ENCODE measurements at regions not wholly inside any gene's neighbourhood (a gene's known extent, or its start where the extent isn't known, plus 50 kb on each side); places are given as distances from the start of the nearest gene placed in this dataset.
A peak's percentile ranks its signal among the peaks of the same experiment; 100 is the strongest.

- DNase-seq (ENCODE audit: extremely low read depth, insufficient read length), result no peak
- H3K4me3 ChIP-seq (replicated peaks; ENCODE audit: low read depth, low read length), result no peak overlapping the region
- no peak for TF ChIP-seq CTCF (IDR thresholded peaks at IDR 0.05; ENCODE audit: insufficient read depth, low read length, poor library complexity, severe bottlenecking)
Measured at GRCh38 chr18:76662626-76663025, 159.7 kb upstream of the ZNF236 start.

GRCh38 chr18:76660571-76661192, 161.7 kb upstream of the ZNF236 start:
- Histone ChIP-seq H3K36me3 (ENCODE audit: control insufficient read depth, insufficient read depth, low read length) (no peaks in the 10 kb centered on the region), H3K4me3 (replicated peaks; ENCODE audit: low read depth, low read length) (no peak overlapping the region), H3K27me3 (replicated peaks; ENCODE audit: control insufficient read depth, insufficient read depth, low read length) (peaks cover 1% of the 10 kb centered on the region; the same call in 1 of the 2 replicates)
- no peak for DNase-seq (ENCODE audit: extremely low read depth, insufficient read length)
- no peak for TF ChIP-seq CTCF (IDR thresholded peaks at IDR 0.05; ENCODE audit: insufficient read depth, low read length, poor library complexity, severe bottlenecking)

More at GRCh38 chr18:76662626-76663025, 159.7 kb upstream of the ZNF236 start:
- Histone ChIP-seq H3K27me3 (replicated peaks; ENCODE audit: control insufficient read depth, insufficient read depth, low read length) (peaks cover 1% of the 10 kb centered on the region; the same call in 1 of the 2 replicates), H3K36me3 (ENCODE audit: control insufficient read depth, insufficient read depth, low read length) (no peaks in the 10 kb centered on the region)

- TF ChIP-seq CTCF (IDR thresholded peaks at IDR 0.05; ENCODE audit: insufficient read depth, low read length, poor library complexity, severe bottlenecking), result peak; percentile 76
- peaks cover 1% of the 10 kb centered on the region for H3K27me3 ChIP-seq (replicated peaks; ENCODE audit: control insufficient read depth, insufficient read depth, low read length)
- H3K36me3 ChIP-seq (ENCODE audit: control insufficient read depth, insufficient read depth, low read length), result no peaks in the 10 kb centered on the region
- no peak for DNase-seq (ENCODE audit: extremely low read depth, insufficient read length)
- no peak overlapping the region for H3K4me3 ChIP-seq (replicated peaks; ENCODE audit: low read depth, low read length)
Measured at GRCh38 chr18:76658627-76659026, 163.6 kb upstream of the ZNF516 start.

GRCh38 chr18:76657911-76658470, 162.9 kb upstream of the ZNF516 start:
- DNase-seq (ENCODE audit: extremely low read depth, insufficient read length), result no peak
- TF ChIP-seq CTCF (IDR thresholded peaks at IDR 0.05; ENCODE audit: insufficient read depth, low read length, poor library complexity, severe bottlenecking), result no peak
- Histone ChIP-seq H3K4me3 (replicated peaks; ENCODE audit: low read depth, low read length) (no peak overlapping the region), H3K27me3 (replicated peaks; ENCODE audit: control insufficient read depth, insufficient read depth, low read length) (peaks cover 1% of the 10 kb centered on the region), H3K36me3 (ENCODE audit: control insufficient read depth, insufficient read depth, low read length) (no peaks in the 10 kb centered on the region)

GRCh38 chr18:76656925-76657827, 162.1 kb upstream of the ZNF516 start:
- Histone ChIP-seq H3K4me3 (replicated peaks; ENCODE audit: low read depth, low read length) (no peak overlapping the region), H3K36me3 (ENCODE audit: control insufficient read depth, insufficient read depth, low read length) (no peaks in the 10 kb centered on the region), H3K27me3 (replicated peaks; ENCODE audit: control insufficient read depth, insufficient read depth, low read length) (peaks cover 1% of the 10 kb centered on the region)
- no peak for DNase-seq (ENCODE audit: extremely low read depth, insufficient read length)
- TF ChIP-seq CTCF (IDR thresholded peaks at IDR 0.05; ENCODE audit: insufficient read depth, low read length, poor library complexity, severe bottlenecking), result no peak
